ENCODE measurements at regions not wholly inside any gene's neighbourhood (a gene's known extent, or its start where the extent isn't known, plus 50 kb on each side); places are given as distances from the start of the nearest gene placed in this dataset.

- POLR2A ChIA-PET, result no interaction called here
- Mint-ChIP-seq H3K4me1 (no peaks in the 10 kb centered on the region), H3K9me3 (peaks cover 25% of the 10 kb centered on the region), H3K27ac (no peak overlapping the region), H3K36me3 (no peaks in the 10 kb centered on the region), H3K27me3 (ENCODE audit: low read depth) (no peaks in the 10 kb centered on the region), H3K4me3 (no peak overlapping the region)
- TF ChIP-seq RORB (CRISPR knock-in tag; IDR thresholded peaks at IDR 0.05) (no peak), NFATC4 (CRISPR knock-in tag; IDR thresholded peaks at IDR 0.05) (no peak), TCF7 (CRISPR knock-in tag; IDR thresholded peaks at IDR 0.05; ENCODE audit: low read depth) (no peak), USF2 (CRISPR knock-in tag; IDR thresholded peaks at IDR 0.05) (no peak), FOXP4 (CRISPR knock-in tag; IDR thresholded peaks at IDR 0.05) (no peak)
- no peak for DNase-seq (ENCODE audit: low spot score)
- CTCF ChIA-PET, result no interaction called here
- ATAC-seq, result no peak
Observed at GRCh38 chr9:25830381-25830780, 152.1 kb upstream of the TUSC1 start.

- POLR2A ChIA-PET, result no interaction called here
- Mint-ChIP-seq H3K36me3 (no peaks in the 10 kb centered on the region; the same call in none of the 2 replicates), H3K9me3 (peaks cover 43% of the 10 kb centered on the region), H3K4me3 (no peak overlapping the region), H3K27me3 (ENCODE audit: low read depth) (no peaks in the 10 kb centered on the region), H3K4me1 (no peaks in the 10 kb centered on the region), H3K27ac (no peak overlapping the region)
- no peak for DNase-seq (ENCODE audit: low spot score)
- CTCF ChIA-PET, result no interaction called here
- no peak for ATAC-seq
- no peak for TF ChIP-seq CREM (CRISPR knock-in tag; IDR thresholded peaks at IDR 0.05)
- TF ChIP-seq CBFB (CRISPR knock-in tag; IDR thresholded peaks at IDR 0.05; ENCODE audit: low read depth), result no peak
- TF ChIP-seq FOXK1 (CRISPR knock-in tag; IDR thresholded peaks at IDR 0.05), result no peak
- no peak for TF ChIP-seq TP53 (CRISPR knock-in tag; IDR thresholded peaks at IDR 0.05)
- no peak for TF ChIP-seq ZNF512 (CRISPR knock-in tag; IDR thresholded peaks at IDR 0.05; ENCODE audit: borderline replicate concordance)
- no peak for TF ChIP-seq NFYB (CRISPR knock-in tag; conservative IDR thresholded peaks at IDR 0.05; ENCODE audit: low read depth)
- no peak for TF ChIP-seq NR3C1 (CRISPR knock-in tag; conservative IDR thresholded peaks at IDR 0.05; ENCODE audit: low read depth)
- TF ChIP-seq GRHL2 (CRISPR knock-in tag; IDR thresholded peaks at IDR 0.05; ENCODE audit: insufficient replicate concordance, severe bottlenecking), result no peak
- no peak for TF ChIP-seq GABPB1 (CRISPR knock-in tag; IDR thresholded peaks at IDR 0.05)
- no peak for TF ChIP-seq ZNF219 (CRISPR knock-in tag; IDR thresholded peaks at IDR 0.05; ENCODE audit: borderline replicate concordance)
- TF ChIP-seq ZNF317 (CRISPR knock-in tag; IDR thresholded peaks at IDR 0.05; ENCODE audit: borderline replicate concordance, low read depth), result no peak
- TF ChIP-seq FOXP4 (CRISPR knock-in tag; IDR thresholded peaks at IDR 0.05), result no peak
- TF ChIP-seq STAT6 (CRISPR knock-in tag; conservative IDR thresholded peaks at IDR 0.05; ENCODE audit: low read depth), result no peak
- TF ChIP-seq KAT7 (CRISPR knock-in tag; IDR thresholded peaks at IDR 0.05; ENCODE audit: borderline replicate concordance), result no peak
- no peak for TF ChIP-seq AFF4 (CRISPR knock-in tag; IDR thresholded peaks at IDR 0.05; ENCODE audit: borderline replicate concordance)
- TF ChIP-seq ESRRA (CRISPR knock-in tag; IDR thresholded peaks at IDR 0.05; ENCODE audit: borderline replicate concordance), result no peak
- no peak for TF ChIP-seq JAZF1 (CRISPR knock-in tag; IDR thresholded peaks at IDR 0.05)
Observed at GRCh38 chr9:25827626-25828025, 149.4 kb upstream of the TUSC1 start.
